ENCODE measurements at regions not wholly inside any gene's neighbourhood (a gene's known extent, or its start where the extent isn't known, plus 50 kb on each side); places are given as distances from the start of the nearest gene placed in this dataset.

- TF ChIP-seq EZH2phosphoT487 (IDR thresholded peaks at IDR 0.05; ENCODE audit: insufficient read depth, low read depth): no peak
- TF ChIP-seq EZH2 (IDR thresholded peaks at IDR 0.05; ENCODE audit: insufficient read depth, poor library complexity, severe bottlenecking): no peak
These were observed 246.1 kb upstream of the CRY1 start for GRCh38 chr12:107339487-107339886.

Data from GM23248 (cell line).